ENCODE measurements at regions not wholly inside any gene's neighbourhood (a gene's known extent, or its start where the extent isn't known, plus 50 kb on each side); places are given as distances from the start of the nearest gene placed in this dataset.

GRCh38 chr2:241933179-241933911, 63.8 kb downstream of the RTP5 start:
- H2AFZ ChIP-seq (ENCODE audit: low read length): no peak overlapping the region
- Mint-ChIP-seq H3K27ac (no peak overlapping the region), H3K27me3 (ENCODE audit: low read depth) (no peaks in the 10 kb centered on the region; the same call in none of the 2 replicates), H3K4me1 (0 out of 4 replicates have a peak, but pooled peaks cover 0 to 2% of the 10 kb centered on the region in 2 experiments), H3K36me3 (ENCODE audit: insufficient read depth in 1 of 3, low read depth in 3 of 3) (peaks cover 7 to 10% (median 7%) of the 10 kb centered on the region in 3 experiments; a peak in 4 of 7 replicates), H3K9me3 (peaks cover 11 to 14% of the 10 kb centered on the region in 2 experiments), H3K4me3 (no peak overlapping the region)
- no peak overlapping the region for H4K5ac ChIP-seq (ENCODE audit: insufficient read length, low read depth, low read length)
- no peaks in the 10 kb centered on the region for H3K4me1 ChIP-seq (ENCODE audit: insufficient read depth, low read length)
- H3K56ac ChIP-seq (ENCODE audit: insufficient read length, low read depth, low read length): no peak overlapping the region
- H2BK5ac ChIP-seq (ENCODE audit: insufficient read length, low read length): no peak overlapping the region
- H2BK20ac ChIP-seq (ENCODE audit: low read depth, low read length, poor library complexity, severe bottlenecking): no peak overlapping the region
- H2BK12ac ChIP-seq (ENCODE audit: insufficient read length, low read depth, low read length): no peak overlapping the region
- no peak overlapping the region for H2BK120ac ChIP-seq (ENCODE audit: low read depth, low read length, poor library complexity, severe bottlenecking)
- no peak for TF ChIP-seq CTCF (conservative IDR thresholded peaks at IDR 0.05)
- H2AK5ac ChIP-seq (ENCODE audit: insufficient read length, low read length): no peak overlapping the region
- no peak overlapping the region for H3K4ac ChIP-seq (ENCODE audit: low read depth, low read length)
- H3K4me2 ChIP-seq (ENCODE audit: insufficient read depth, insufficient read length, low read length): no peak overlapping the region
- no peaks in the 10 kb centered on the region for H3K79me2 ChIP-seq (ENCODE audit: insufficient read depth, low read length)
- H3K9me3 ChIP-seq (ENCODE audit: control insufficient read depth, low read depth, low read length): peaks cover 3% of the 10 kb centered on the region
- H3K27ac ChIP-seq (ENCODE audit: insufficient read length, low read depth, low read length): no peak overlapping the region
- H3T11ph ChIP-seq (ENCODE audit: low read length): no peak overlapping the region
- no peak overlapping the region for H3K9ac ChIP-seq (ENCODE audit: extremely low read depth, insufficient read length, low read length)
- H2BK15ac ChIP-seq (ENCODE audit: low read depth, low read length): no peak overlapping the region
- H3K14ac ChIP-seq (ENCODE audit: insufficient read depth, low read length): no peak overlapping the region
- no peak overlapping the region for H4K8ac ChIP-seq (replicated peaks; ENCODE audit: insufficient read length, low read depth, low read length)
- no peaks in the 10 kb centered on the region for H3K79me1 ChIP-seq (ENCODE audit: insufficient read depth, low read depth, low read length, poor library complexity, severe bottlenecking)
- H4K91ac ChIP-seq (ENCODE audit: insufficient read length, low read depth, low read length): no peak overlapping the region
- H4K20me1 ChIP-seq (ENCODE audit: control insufficient read depth, insufficient read depth, insufficient read length): no peaks in the 10 kb centered on the region
- no peak for DNase-seq
- WGBS (ENCODE audit: extremely low coverage, insufficient read length, low lambda C conversion rate): no CpG with 5 or more reads among the region's 11 CpGs
- H3K23me2 ChIP-seq (ENCODE audit: insufficient read length, low read depth, low read length, poor library complexity, severe bottlenecking): no peaks in the 10 kb centered on the region
- H3K23ac ChIP-seq (ENCODE audit: insufficient read length, low read depth, low read length): no peak overlapping the region
- no peaks in the 10 kb centered on the region for H3K27me3 ChIP-seq (ENCODE audit: insufficient read depth, low read length)
- H3K18ac ChIP-seq (ENCODE audit: insufficient read length, low read depth, low read length): no peak overlapping the region
